HFF-Myc (cell line): ENCODE measurements at regions not wholly inside any gene's neighbourhood (a gene's known extent, or its start where the extent isn't known, plus 50 kb on each side); places are given as distances from the start of the nearest gene placed in this dataset.

Source experiments
- DNase-seq: peaks from one replicate; pipeline ENCODE4 v3.0.0-alpha.2; 2011; ENCODE audit warnings: low read depth; ENCODE audit errors: extremely low read depth
- H3K4me3 ChIP-seq: replicated peaks from 2 replicates; pipeline ENCODE4 v1.5.1; 2011; ENCODE audit warnings: low read depth, mild to moderate bottlenecking, control low read depth, low read length
- TF ChIP-seq, protein P1 (sequence below): IDR thresholded peaks from 2 replicates; pipeline ENCODE4 v1.5.1; 2012; ENCODE audit warnings: mild to moderate bottlenecking, low read depth, low read length, control low read depth; ENCODE audit errors: missing control alignments

DNA sequence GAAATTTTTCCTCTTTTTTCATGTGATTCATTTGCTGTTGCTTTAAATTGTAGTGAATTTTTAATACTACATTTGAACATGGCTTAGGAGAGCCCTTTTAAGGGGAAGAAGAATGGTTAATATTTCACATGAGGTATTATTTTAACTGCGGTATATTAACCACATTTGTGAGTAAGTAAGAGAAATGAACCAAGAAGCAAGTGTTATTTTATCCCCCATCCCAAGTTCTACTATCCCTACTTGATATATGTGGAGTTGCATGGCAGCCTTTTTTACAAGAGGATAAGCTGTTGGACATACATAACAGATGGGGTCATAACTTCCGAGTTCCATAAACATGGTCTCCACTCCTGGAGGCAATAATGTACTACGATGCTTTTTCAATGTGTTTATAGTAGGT, 623.3 kb downstream of the LRFN5 start:
- TF ChIP-seq, protein P1, sequence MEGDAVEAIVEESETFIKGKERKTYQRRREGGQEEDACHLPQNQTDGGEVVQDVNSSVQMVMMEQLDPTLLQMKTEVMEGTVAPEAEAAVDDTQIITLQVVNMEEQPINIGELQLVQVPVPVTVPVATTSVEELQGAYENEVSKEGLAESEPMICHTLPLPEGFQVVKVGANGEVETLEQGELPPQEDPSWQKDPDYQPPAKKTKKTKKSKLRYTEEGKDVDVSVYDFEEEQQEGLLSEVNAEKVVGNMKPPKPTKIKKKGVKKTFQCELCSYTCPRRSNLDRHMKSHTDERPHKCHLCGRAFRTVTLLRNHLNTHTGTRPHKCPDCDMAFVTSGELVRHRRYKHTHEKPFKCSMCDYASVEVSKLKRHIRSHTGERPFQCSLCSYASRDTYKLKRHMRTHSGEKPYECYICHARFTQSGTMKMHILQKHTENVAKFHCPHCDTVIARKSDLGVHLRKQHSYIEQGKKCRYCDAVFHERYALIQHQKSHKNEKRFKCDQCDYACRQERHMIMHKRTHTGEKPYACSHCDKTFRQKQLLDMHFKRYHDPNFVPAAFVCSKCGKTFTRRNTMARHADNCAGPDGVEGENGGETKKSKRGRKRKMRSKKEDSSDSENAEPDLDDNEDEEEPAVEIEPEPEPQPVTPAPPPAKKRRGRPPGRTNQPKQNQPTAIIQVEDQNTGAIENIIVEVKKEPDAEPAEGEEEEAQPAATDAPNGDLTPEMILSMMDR, result no peak
- no peak overlapping the region for H3K4me3 ChIP-seq
- no peak for DNase-seq

DNA sequence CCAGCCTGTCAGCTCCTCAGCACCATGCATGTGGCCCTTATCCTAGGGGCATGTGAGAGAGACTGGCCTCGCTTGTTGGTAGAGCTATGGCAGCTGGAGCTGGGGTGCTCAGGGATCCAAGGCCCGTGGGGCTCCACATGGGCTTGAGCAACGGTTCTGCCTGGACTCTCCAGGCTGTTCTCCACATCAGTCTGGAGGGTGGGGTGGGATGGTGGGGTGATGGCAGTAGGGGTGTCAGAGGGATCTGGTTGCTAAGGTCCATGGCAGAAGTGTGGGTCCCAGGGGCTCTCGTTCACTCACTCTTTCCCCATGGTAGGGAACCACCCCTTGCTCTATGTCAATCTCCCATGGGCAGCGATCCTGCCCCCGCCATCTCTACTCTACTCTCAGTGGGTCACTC, 622.6 kb downstream of the LRFN5 start:
- no peak overlapping the region for H3K4me3 ChIP-seq
- no peak for DNase-seq
- TF ChIP-seq, protein P1, result no peak

DNA sequence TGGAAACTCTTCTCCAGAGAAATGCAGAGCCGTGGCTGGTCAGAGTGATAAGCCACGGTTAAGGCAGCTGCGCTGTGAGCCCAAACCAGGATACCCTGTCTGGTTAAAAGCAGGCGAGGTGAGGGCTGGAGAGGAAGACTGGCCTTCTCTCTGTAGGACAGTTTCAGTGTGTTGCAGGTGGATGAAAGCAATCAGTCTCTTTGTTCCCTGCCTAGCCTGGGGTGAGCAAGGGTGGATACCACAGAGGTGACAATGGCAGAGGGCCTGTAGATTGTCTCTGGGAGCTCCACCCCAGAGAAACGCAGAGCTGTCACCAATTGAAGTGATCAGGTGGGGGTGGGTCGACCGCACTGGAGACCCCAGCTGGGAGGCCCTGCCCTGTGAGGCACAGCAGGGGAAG, 621.9 kb downstream of the LRFN5 start:
- no peak for DNase-seq
- H3K4me3 ChIP-seq, result no peak overlapping the region
- TF ChIP-seq, protein P1, result no peak

DNA sequence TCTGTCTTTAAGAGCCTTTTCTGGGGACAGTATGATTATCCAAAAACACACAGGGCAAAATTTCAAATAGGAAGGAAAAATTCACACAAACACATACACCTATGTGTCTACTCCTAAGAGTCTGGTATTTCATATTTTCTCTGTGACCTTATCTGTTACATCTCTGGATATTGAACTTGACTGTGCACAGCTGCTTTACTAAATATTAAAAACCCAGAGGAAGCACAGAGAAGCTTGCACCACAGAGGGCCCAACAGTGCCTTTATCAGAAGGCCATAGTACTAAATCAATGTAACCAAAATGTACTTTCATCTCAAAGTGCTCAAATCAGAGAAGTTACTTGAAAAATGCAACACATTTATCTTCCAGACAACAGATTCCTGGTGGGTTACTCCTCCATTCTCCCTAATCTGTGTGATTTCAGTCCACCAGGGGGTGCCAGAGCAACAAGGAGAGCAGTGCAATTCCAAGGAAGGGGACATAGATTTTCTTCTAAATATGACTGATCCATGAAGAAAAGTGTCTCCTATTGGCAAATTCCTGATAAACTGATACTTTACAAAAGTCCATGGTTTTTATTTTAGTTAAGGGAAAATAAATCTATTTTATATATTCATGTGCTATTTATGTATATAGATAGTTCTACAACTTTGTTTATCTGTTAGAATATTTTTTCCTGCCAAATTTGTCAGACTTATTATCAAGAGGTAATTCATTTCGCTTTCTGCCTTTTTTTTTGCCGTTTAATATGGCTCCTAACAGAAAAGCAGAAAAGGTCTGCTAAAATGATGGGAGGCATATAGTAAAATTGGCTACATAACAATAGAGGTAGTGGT, 617.6 kb downstream of the LRFN5 start:
- TF ChIP-seq, protein P1, result peak; percentile 84
- peak; percentile 57 for DNase-seq
- H3K4me3 ChIP-seq, result no peak overlapping the region

DNA sequence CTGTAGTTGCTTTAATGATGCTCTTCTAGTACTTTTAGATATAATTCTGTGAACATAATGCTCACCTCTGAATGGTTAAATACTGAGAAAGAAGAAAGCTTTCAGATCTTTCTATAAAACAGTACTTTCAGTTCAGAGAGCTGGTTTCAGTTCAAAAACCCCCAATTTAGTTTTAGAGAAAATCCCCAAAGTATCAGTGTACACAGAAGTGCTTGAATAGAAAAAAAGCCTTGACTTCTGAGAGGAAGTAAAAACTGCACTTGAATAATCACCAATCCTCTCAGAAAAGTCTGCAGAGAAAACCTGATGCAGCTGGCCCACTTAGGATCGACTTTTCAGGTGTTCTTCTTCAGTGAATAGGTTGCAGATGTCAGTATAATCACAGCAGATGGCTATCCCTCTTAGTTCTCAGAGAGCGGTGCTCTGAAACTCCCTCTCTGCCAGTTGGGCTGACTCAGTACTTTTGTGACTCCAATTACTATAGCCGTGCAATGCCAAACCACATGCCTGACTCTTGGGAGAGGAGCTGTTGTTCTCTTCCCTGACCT, 616.3 kb downstream of the LRFN5 start:
- no peak overlapping the region for H3K4me3 ChIP-seq
- peak; percentile 58 for DNase-seq
- TF ChIP-seq, protein P1, result no peak

DNA sequence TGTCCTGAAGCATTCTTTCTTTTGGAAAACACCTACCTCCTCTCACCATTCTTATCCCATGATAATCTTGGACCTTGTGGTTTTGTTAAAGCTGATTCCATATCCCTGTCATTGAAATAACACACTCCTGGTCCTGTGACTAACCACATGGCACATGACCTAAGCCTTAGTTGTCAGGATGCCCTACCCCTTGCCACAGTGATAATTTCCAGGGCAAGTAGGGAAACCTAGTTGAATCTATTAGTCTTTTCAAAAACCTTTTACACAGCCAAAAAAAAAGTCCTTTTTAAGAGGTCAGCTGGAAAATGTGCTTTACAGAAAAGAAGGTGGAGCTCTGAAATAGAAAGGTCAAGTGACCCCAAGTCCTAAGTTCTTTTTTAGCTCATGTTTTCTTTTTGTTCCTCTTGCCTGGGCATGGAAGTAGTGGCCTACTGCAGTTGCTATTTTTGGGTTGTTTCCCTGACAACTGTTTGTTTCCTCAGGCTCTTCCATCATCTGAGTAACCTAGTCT, 608.4 kb downstream of the LRFN5 start:
- DNase-seq, result peak; percentile 47
- TF ChIP-seq, protein P1, result no peak
- H3K4me3 ChIP-seq, result no peak overlapping the region

DNA sequence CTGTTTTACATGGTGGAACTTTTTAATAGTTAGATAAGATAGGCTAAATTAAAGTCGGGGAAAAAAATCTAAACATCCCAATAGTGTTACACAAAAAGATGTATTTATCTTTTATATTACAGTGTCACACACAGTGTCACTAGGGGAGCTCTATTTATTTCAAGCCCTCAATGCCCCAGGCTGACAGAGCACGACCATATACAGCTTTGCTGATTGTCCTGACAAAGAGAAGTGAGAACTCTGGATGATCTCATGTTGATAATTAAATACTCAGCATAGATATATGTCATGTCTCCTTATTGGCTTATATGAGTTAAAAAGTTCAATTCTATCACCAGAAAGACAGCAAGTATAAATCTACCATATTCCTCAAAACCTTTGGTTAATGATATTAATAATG, 594.3 kb downstream of the LRFN5 start:
- TF ChIP-seq, protein P1, result no peak
- no peak for DNase-seq
- H3K4me3 ChIP-seq, result no peak overlapping the region
